ENCODE measurements at regions not wholly inside any gene's neighbourhood (a gene's known extent, or its start where the extent isn't known, plus 50 kb on each side); places are given as distances from the start of the nearest gene placed in this dataset.

DNA sequence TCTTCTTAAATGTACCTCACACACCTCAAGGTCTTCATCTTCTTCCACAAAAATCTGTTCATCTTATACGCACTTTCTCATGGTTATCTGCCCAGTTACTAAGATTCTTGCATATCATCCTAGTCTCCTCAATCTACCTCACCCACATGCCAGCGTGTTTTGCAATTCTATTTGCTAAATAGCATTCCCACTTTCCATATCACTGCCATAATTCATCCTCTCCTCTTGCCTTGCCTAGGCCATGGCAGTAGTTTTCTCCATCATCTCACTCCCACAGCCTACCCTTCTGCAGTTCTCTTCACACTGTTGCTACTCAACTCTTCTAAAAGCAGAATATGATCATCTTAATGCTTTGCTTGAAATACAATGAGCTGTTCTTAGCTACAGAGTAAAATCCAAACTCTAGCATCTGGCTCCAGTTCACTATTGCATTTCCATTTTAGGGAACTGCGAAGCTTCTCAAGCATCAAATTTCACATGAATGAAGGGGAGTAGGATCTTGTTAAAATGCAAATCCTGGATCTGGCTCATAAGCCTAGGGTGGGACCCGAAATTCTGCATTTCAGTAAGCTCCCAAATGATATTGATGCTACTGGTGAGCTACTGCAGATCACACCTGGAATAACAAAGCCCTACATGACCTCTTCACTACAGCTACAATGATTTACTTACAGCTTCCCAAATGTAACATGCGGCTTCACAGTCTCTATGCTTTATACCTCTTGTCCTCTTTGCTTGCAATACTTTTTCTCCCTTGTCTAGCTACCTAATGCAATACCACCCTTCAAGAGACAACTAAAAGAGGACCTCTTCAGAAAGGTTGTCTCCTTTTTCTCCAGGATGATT lies 293.9 kb downstream of the SATB2 start:
- TF ChIP-seq EZH2 (IDR thresholded peaks at IDR 0.05; ENCODE audit: borderline replicate concordance, low read depth, low read length) (no peak), EP300 (IDR thresholded peaks at IDR 0.05; ENCODE audit: low read length) (no peak), TEAD2 (tag; IDR thresholded peaks at IDR 0.05) (no peak), IRF1 (CRISPR knock-in tag; IDR thresholded peaks at IDR 0.05; ENCODE audit: borderline replicate concordance) (no peak), ZNF146 (CRISPR knock-in tag; IDR thresholded peaks at IDR 0.05; ENCODE audit: unreplicated experiment) (no peak), ZNF395 (CRISPR knock-in tag; IDR thresholded peaks at IDR 0.05) (no peak)
- TF ChIP-seq, protein P1, sequence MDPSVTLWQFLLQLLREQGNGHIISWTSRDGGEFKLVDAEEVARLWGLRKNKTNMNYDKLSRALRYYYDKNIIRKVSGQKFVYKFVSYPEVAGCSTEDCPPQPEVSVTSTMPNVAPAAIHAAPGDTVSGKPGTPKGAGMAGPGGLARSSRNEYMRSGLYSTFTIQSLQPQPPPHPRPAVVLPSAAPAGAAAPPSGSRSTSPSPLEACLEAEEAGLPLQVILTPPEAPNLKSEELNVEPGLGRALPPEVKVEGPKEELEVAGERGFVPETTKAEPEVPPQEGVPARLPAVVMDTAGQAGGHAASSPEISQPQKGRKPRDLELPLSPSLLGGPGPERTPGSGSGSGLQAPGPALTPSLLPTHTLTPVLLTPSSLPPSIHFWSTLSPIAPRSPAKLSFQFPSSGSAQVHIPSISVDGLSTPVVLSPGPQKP (CRISPR knock-in tag; IDR thresholded peaks at IDR 0.05): no peak
